SJSA1 (cell line): ENCODE measurements at regions not wholly inside any gene's neighbourhood (a gene's known extent, or its start where the extent isn't known, plus 50 kb on each side); places are given as distances from the start of the nearest gene placed in this dataset.

Experiments used
- DNase-seq, 2 experiments: peaks; one replicate each; pipeline ENCODE4 v3.0.0-alpha.2; 2015 to 2020; ENCODE audit warnings: low spot score in 2 of 2, low read depth in 1 of 2
- H3K27ac ChIP-seq: fragments of 250-450 bp; sonication (Bioruptor Pico); 2 replicates; pipeline ENCODE4 v1.5.1; 2020; ENCODE audit warnings: mild to moderate bottlenecking, moderate library complexity
- H3K27me3 ChIP-seq: fragments of 250-450 bp; sonication (Bioruptor Pico); replicated peaks from 2 replicates; pipeline ENCODE4 v1.5.1; 2020; ENCODE audit warnings: mild to moderate bottlenecking, moderate library complexity
- H3K36me3 ChIP-seq: fragments of 250-450 bp; sonication (Bioruptor Pico); 2 replicates; pipeline ENCODE4 v1.5.1; 2020; ENCODE audit warnings: mild to moderate bottlenecking
- H3K4me1 ChIP-seq: fragments of 250-450 bp; sonication (Bioruptor Pico); replicated peaks from 2 replicates; pipeline ENCODE4 v1.6.1; 2021; ENCODE audit warnings: mild to moderate bottlenecking
- H3K4me3 ChIP-seq: fragments of 250-450 bp; sonication (Bioruptor Pico); 2 replicates; pipeline ENCODE4 v1.5.1; 2020; ENCODE audit warnings: mild to moderate bottlenecking
- H3K9me3 ChIP-seq: fragments of 250-450 bp; sonication (Bioruptor Pico); replicated peaks from 2 replicates; pipeline ENCODE4 v1.5.1; 2020; ENCODE audit warnings: mild to moderate bottlenecking

- H3K27ac ChIP-seq, result no peak overlapping the region
- H3K4me1 ChIP-seq, result no peaks in the 10 kb centered on the region
- H3K27me3 ChIP-seq, result no peaks in the 10 kb centered on the region
- H3K9me3 ChIP-seq, result no peaks in the 10 kb centered on the region
- no peak overlapping the region for H3K4me3 ChIP-seq
- DNase-seq, result no peak
- H3K36me3 ChIP-seq, result no peaks in the 10 kb centered on the region
These were observed 1024.5 kb upstream of the ADGRL2 start for GRCh38 chr1:80776266-80776665.

- DNase-seq, result no peak
- Histone ChIP-seq H3K4me1 (no peaks in the 10 kb centered on the region), H3K27ac (no peak overlapping the region), H3K36me3 (no peaks in the 10 kb centered on the region), H3K27me3 (no peaks in the 10 kb centered on the region), H3K4me3 (no peak overlapping the region), H3K9me3 (no peaks in the 10 kb centered on the region)
These were observed 1031.5 kb upstream of the ADGRL2 start for GRCh38 chr1:80769208-80769750.

- no peaks in the 10 kb centered on the region for H3K36me3 ChIP-seq
- H3K4me1 ChIP-seq, result no peaks in the 10 kb centered on the region
- no peaks in the 10 kb centered on the region for H3K9me3 ChIP-seq
- no peak overlapping the region for H3K4me3 ChIP-seq
- no peaks in the 10 kb centered on the region for H3K27me3 ChIP-seq
- no peak overlapping the region for H3K27ac ChIP-seq
- no peak for DNase-seq
These were observed 1033.0 kb upstream of the ADGRL2 start for GRCh38 chr1:80767711-80768110.

GRCh38 chr1:80759354-80759753, 1041.4 kb upstream of the ADGRL2 start:
- no peak for DNase-seq
- Histone ChIP-seq H3K36me3 (no peaks in the 10 kb centered on the region), H3K4me1 (no peaks in the 10 kb centered on the region), H3K27me3 (no peaks in the 10 kb centered on the region), H3K9me3 (no peaks in the 10 kb centered on the region), H3K4me3 (no peak overlapping the region), H3K27ac (no peak overlapping the region)

GRCh38 chr1:80755944-80756343, 1044.8 kb upstream of the ADGRL2 start:
- H3K4me3 ChIP-seq, result no peak overlapping the region
- H3K9me3 ChIP-seq, result no peaks in the 10 kb centered on the region
- no peak for DNase-seq
- no peaks in the 10 kb centered on the region for H3K27me3 ChIP-seq
- no peaks in the 10 kb centered on the region for H3K36me3 ChIP-seq
- no peak overlapping the region for H3K27ac ChIP-seq
- no peaks in the 10 kb centered on the region for H3K4me1 ChIP-seq

- no peak overlapping the region for H3K4me3 ChIP-seq
- no peaks in the 10 kb centered on the region for H3K9me3 ChIP-seq
- no peak for DNase-seq
- no peaks in the 10 kb centered on the region for H3K27me3 ChIP-seq
- no peaks in the 10 kb centered on the region for H3K36me3 ChIP-seq
- no peak overlapping the region for H3K27ac ChIP-seq
- H3K4me1 ChIP-seq, result no peaks in the 10 kb centered on the region
These were observed 1049.5 kb upstream of the ADGRL2 start for GRCh38 chr1:80751204-80751603.

GRCh38 chr1:80731241-80731894, 1069.4 kb upstream of the ADGRL2 start:
- H3K27me3 ChIP-seq, result no peaks in the 10 kb centered on the region
- H3K9me3 ChIP-seq, result no peaks in the 10 kb centered on the region
- no peak overlapping the region for H3K4me3 ChIP-seq
- H3K27ac ChIP-seq, result no peak overlapping the region
- no peak for DNase-seq
- no peaks in the 10 kb centered on the region for H3K36me3 ChIP-seq
- H3K4me1 ChIP-seq, result no peaks in the 10 kb centered on the region

GRCh38 chr1:80722611-80723010, 1078.1 kb upstream of the ADGRL2 start:
- Histone ChIP-seq H3K36me3 (no peaks in the 10 kb centered on the region), H3K9me3 (no peaks in the 10 kb centered on the region), H3K4me3 (no peak overlapping the region), H3K27ac (no peak overlapping the region), H3K27me3 (no peaks in the 10 kb centered on the region), H3K4me1 (no peaks in the 10 kb centered on the region)
- DNase-seq, result no peak

- H3K4me3 ChIP-seq, result no peak overlapping the region
- no peaks in the 10 kb centered on the region for H3K36me3 ChIP-seq
- no peak for DNase-seq
- H3K9me3 ChIP-seq, result no peaks in the 10 kb centered on the region
- no peak overlapping the region for H3K27ac ChIP-seq
- no peaks in the 10 kb centered on the region for H3K4me1 ChIP-seq
- H3K27me3 ChIP-seq, result no peaks in the 10 kb centered on the region
These were observed 1094.2 kb upstream of the ADGRL2 start for GRCh38 chr1:80706526-80706925.

GRCh38 chr1:80678438-80678837, 1122.3 kb upstream of the ADGRL2 start:
- Histone ChIP-seq H3K4me3 (no peak overlapping the region), H3K36me3 (no peaks in the 10 kb centered on the region), H3K9me3 (no peaks in the 10 kb centered on the region), H3K27ac (no peak overlapping the region), H3K4me1 (no peaks in the 10 kb centered on the region), H3K27me3 (no peaks in the 10 kb centered on the region)
- DNase-seq, result no peak

- no peak for DNase-seq
- Histone ChIP-seq H3K27me3 (no peaks in the 10 kb centered on the region), H3K9me3 (no peaks in the 10 kb centered on the region), H3K27ac (no peak overlapping the region), H3K4me1 (no peaks in the 10 kb centered on the region), H3K36me3 (no peaks in the 10 kb centered on the region), H3K4me3 (no peak overlapping the region)
These were observed 1125.3 kb upstream of the ADGRL2 start for GRCh38 chr1:80675454-80675853.

GRCh38 chr1:80673935-80674597, 1126.7 kb upstream of the ADGRL2 start:
- H3K36me3 ChIP-seq, result no peaks in the 10 kb centered on the region
- no peak overlapping the region for H3K4me3 ChIP-seq
- H3K27ac ChIP-seq, result no peak overlapping the region
- no peaks in the 10 kb centered on the region for H3K27me3 ChIP-seq
- no peak for DNase-seq
- H3K4me1 ChIP-seq, result no peaks in the 10 kb centered on the region
- H3K9me3 ChIP-seq, result no peaks in the 10 kb centered on the region

GRCh38 chr1:80668372-80668771, 1132.4 kb upstream of the ADGRL2 start:
- H3K4me3 ChIP-seq, result no peak overlapping the region
- H3K27ac ChIP-seq, result no peak overlapping the region
- no peaks in the 10 kb centered on the region for H3K27me3 ChIP-seq
- H3K36me3 ChIP-seq, result no peaks in the 10 kb centered on the region
- no peaks in the 10 kb centered on the region for H3K4me1 ChIP-seq
- DNase-seq, result no peak
- no peaks in the 10 kb centered on the region for H3K9me3 ChIP-seq

GRCh38 chr1:80666073-80666472, 1134.7 kb upstream of the ADGRL2 start:
- DNase-seq, result no peak
- H3K36me3 ChIP-seq, result no peaks in the 10 kb centered on the region
- H3K27me3 ChIP-seq, result no peaks in the 10 kb centered on the region
- H3K9me3 ChIP-seq, result no peaks in the 10 kb centered on the region
- H3K27ac ChIP-seq, result no peak overlapping the region
- no peaks in the 10 kb centered on the region for H3K4me1 ChIP-seq
- H3K4me3 ChIP-seq, result no peak overlapping the region
